Muscle layer of colon (tissue), 2 donors: ENCODE measurements at regions not wholly inside any gene's neighbourhood (a gene's known extent, or its start where the extent isn't known, plus 50 kb on each side); places are given as distances from the start of the nearest gene placed in this dataset.

Source experiments
- H3K27ac ChIP-seq: one replicate; pipeline ENCODE4 v1.7.0; 2013; ENCODE audit warnings: low read depth, mild to moderate bottlenecking, low read length, moderate library complexity
- H3K27me3 ChIP-seq, 2 donors: one replicate each; pipeline ENCODE4 v1.7.0; 2013; ENCODE audit warnings: low read length in 2 of 2, mild to moderate bottlenecking in 2 of 2; ENCODE audit not compliant: insufficient read depth in 2 of 2, control insufficient read depth in 1 of 2
- H3K36me3 ChIP-seq: one replicate; pipeline ENCODE4 v1.7.0; 2013; ENCODE audit warnings: mild to moderate bottlenecking, low read length; ENCODE audit not compliant: insufficient read depth
- H3K4me1 ChIP-seq: one replicate; pipeline ENCODE4 v1.7.0; 2013; ENCODE audit warnings: mild to moderate bottlenecking, low read length; ENCODE audit not compliant: insufficient read depth
- H3K4me3 ChIP-seq, 2 donors: one replicate each; pipeline ENCODE4 v1.7.0; 2013; ENCODE audit warnings: low read length in 2 of 2, low read depth in 1 of 2, mild to moderate bottlenecking in 1 of 2, moderate library complexity in 1 of 2
- H3K9ac ChIP-seq: one replicate; pipeline ENCODE4 v1.7.0; 2013; ENCODE audit warnings: low read length
- H3K9me3 ChIP-seq: one replicate; pipeline ENCODE4 v1.7.0; 2013; ENCODE audit warnings: mild to moderate bottlenecking, low read length
- donor health status: abdominal sarcoma.
- donor health status: Adenocarcinoma of cecum.

DNA sequence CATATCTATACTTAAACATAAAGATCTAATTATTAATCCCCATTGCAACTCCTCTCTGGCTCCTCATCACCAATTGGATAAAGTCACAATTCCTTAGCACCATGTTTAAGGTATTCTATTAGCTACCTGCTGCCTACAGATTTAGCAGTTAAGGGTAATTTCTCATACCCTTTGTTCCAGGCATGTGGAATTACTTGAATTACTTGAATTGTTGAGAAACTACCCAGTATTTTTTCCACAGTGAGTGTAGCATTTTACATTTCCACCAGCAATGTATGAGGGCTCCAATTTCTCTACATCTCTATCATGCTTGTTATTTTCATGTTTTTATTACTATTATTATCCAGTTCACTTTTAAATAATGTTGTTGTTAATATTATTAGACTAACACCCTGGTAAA lies 86.4 kb downstream of the P2RY1 start:
- Histone ChIP-seq H3K27me3 (no peaks in the 10 kb centered on the region), H3K9ac (no peak overlapping the region)

DNA sequence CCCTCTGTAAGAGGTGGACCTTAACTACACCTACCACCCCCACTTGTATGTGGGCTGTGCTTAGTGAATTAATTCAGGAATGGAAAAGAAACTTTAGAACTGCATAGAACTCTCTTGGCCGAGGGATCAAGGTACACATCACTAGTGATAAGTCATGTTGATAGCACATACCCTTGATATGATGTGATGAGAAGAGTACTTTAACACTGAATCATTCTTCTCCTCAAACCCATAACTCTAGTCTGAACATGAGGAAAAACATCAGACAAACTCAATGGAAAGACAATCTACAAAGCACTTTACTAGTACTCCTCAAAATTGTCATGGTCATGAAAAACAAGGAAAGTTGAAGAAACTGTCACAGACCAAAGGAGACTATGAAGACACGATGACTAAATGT lies 87.6 kb downstream of the P2RY1 start:
- Histone ChIP-seq H3K27me3 (no peaks in the 10 kb centered on the region), H3K36me3 (no peaks in the 10 kb centered on the region), H3K9ac (no peak overlapping the region), H3K9me3 (no peaks in the 10 kb centered on the region), H3K27ac (no peak overlapping the region), H3K4me1 (no peaks in the 10 kb centered on the region), H3K4me3 (no peak overlapping the region)

More for the DNA sequence above, 86.4 kb downstream of the P2RY1 start:
- Histone ChIP-seq H3K4me1 (no peaks in the 10 kb centered on the region), H3K9me3 (no peaks in the 10 kb centered on the region), H3K4me3 (no peak overlapping the region), H3K27ac (no peak overlapping the region), H3K36me3 (no peaks in the 10 kb centered on the region)

- Histone ChIP-seq H3K9ac (no peak overlapping the region), H3K9me3 (no peaks in the 10 kb centered on the region), H3K4me1 (no peaks in the 10 kb centered on the region), H3K36me3 (no peaks in the 10 kb centered on the region), H3K27me3 (no peaks in the 10 kb centered on the region), H3K4me3 (no peak overlapping the region), H3K27ac (no peak overlapping the region)
Observed at GRCh38 chr3:152927131-152927530, 92.2 kb downstream of the P2RY1 start.

- Histone ChIP-seq H3K27ac (no peak overlapping the region), H3K36me3 (no peaks in the 10 kb centered on the region), H3K9me3 (no peaks in the 10 kb centered on the region), H3K4me3 (no peak overlapping the region), H3K4me1 (no peaks in the 10 kb centered on the region), H3K27me3 (no peaks in the 10 kb centered on the region), H3K9ac (no peak overlapping the region)
Observed at GRCh38 chr3:152930516-152930915, 95.6 kb downstream of the P2RY1 start.

DNA sequence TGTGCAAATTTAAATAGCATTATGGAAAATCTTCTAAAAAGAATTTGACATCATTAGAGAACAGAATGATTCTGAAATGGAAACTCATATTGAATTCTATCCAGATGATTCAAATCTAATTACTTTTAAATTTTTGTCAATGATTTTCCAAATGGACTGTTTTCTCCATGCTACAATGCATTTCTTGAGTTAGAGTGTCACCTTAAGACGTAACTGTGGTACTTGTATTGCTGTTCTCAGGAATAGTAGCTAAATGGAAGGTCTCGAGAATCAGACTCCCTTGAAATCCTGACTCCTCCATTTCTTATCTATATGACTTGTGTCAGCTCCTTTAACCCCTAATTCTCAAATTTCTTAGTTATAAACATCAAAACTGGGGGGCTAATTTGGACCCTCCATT lies 102.3 kb downstream of the P2RY1 start:
- no peak overlapping the region for H3K4me3 ChIP-seq
- H3K27ac ChIP-seq: no peak overlapping the region
- H3K4me1 ChIP-seq: no peaks in the 10 kb centered on the region
- no peaks in the 10 kb centered on the region for H3K27me3 ChIP-seq
- H3K36me3 ChIP-seq: no peaks in the 10 kb centered on the region
- H3K9me3 ChIP-seq: no peaks in the 10 kb centered on the region
- no peak overlapping the region for H3K9ac ChIP-seq

DNA sequence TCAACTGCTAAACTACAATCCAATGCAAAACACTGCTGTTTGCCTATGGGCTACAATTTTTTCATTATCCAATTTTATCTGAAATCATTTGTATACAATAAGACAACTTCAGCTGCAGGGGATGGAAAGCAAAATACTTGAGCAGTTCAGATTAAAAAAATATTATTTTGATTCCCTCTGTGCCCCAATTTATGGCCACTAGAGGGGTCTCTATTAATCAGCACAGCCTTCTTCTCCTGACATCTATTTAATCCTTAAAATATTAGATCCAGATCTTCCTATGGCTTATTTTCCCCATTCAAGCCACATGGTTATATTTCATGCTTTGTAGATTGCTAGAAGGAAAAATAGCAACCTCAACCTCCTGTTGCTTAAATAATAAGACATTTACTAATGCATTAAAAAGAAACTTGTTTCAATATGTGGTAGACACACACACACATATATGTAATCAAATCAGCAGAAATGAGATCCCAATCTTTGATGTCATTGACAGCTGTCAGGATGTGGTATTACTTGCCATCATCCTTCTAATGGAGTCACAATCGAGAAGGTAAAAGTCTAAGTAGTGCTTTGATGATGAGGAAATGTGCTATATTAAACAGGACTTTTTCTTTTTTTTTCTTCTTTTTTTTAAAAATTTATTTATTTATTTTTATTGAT lies 104.2 kb downstream of the P2RY1 start:
- no peak overlapping the region for H3K4me3 ChIP-seq
- H3K9ac ChIP-seq: no peak overlapping the region
- no peak overlapping the region for H3K27ac ChIP-seq
- H3K4me1 ChIP-seq: no peaks in the 10 kb centered on the region
- no peaks in the 10 kb centered on the region for H3K9me3 ChIP-seq
- H3K36me3 ChIP-seq: no peaks in the 10 kb centered on the region
- H3K27me3 ChIP-seq: no peaks in the 10 kb centered on the region

DNA sequence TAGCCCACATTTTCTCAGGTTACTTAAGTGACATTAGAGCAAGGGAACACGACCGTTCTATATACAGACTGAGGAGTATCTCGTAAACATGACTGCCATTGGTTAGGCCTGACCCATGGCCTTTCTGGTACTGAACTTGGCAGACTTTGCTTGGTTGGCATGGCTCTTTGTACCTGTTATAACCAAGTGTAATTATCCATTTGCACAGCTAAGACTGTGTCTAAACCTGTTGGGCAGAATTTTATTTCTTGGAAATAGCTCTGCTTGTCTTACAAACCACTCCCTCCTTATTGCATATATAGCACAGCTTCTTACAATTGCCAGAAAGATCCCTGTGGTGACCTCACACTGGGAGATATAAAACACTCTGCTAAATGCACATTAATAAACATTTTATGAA lies 106.9 kb downstream of the P2RY1 start:
- Histone ChIP-seq H3K9ac (no peak overlapping the region), H3K9me3 (no peaks in the 10 kb centered on the region), H3K36me3 (no peaks in the 10 kb centered on the region), H3K4me3 (no peak overlapping the region), H3K4me1 (no peaks in the 10 kb centered on the region), H3K27me3 (no peaks in the 10 kb centered on the region), H3K27ac (no peak overlapping the region)

DNA sequence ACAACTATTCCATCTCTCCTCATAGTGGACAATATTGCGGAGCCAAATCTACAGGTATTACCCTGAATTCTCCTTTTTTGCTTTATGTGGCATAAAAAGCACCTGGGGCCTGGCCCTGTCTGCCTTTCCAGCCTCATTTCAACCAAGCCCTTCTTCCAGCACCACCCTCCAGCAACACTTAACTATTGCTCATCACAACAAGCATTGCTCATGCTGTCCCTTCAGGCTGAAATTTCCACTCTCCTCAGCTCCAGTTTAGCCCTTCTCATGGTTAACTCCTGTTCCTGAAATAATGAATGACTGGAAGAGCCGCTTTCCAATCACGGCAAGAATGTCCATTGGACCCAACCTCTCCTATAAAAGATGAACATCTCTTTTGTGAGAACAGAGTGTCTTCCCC lies 107.4 kb downstream of the P2RY1 start:
- no peaks in the 10 kb centered on the region for H3K4me1 ChIP-seq
- H3K9ac ChIP-seq: no peak overlapping the region
- H3K27me3 ChIP-seq: no peaks in the 10 kb centered on the region
- H3K36me3 ChIP-seq: no peaks in the 10 kb centered on the region
- H3K4me3 ChIP-seq: no peak overlapping the region
- no peaks in the 10 kb centered on the region for H3K9me3 ChIP-seq
- H3K27ac ChIP-seq: no peak overlapping the region

- Histone ChIP-seq H3K27me3 (no peaks in the 10 kb centered on the region), H3K9ac (no peak overlapping the region), H3K4me1 (no peaks in the 10 kb centered on the region), H3K9me3 (no peaks in the 10 kb centered on the region), H3K4me3 (no peak overlapping the region), H3K27ac (no peak overlapping the region), H3K36me3 (no peaks in the 10 kb centered on the region)
Observed at GRCh38 chr3:152943645-152944044, 108.7 kb downstream of the P2RY1 start.

DNA sequence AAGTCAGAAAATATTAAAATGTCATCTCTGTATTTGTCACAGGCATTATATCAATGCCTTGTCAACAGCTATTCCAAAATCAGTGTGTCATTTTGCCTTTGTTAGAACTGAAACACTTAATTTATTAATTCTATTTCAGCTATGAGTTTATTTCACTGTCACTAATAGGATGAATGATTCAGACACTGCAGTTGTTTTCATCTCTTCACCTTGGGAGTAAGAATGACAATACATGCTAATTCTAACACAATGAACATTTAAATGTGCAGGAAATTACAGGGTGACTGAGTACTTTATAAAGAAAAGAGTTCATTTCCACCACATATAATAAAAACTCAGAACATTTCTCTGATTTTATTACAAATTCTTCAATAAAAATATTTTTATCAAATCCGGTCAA lies 109.7 kb downstream of the P2RY1 start:
- no peaks in the 10 kb centered on the region for H3K4me1 ChIP-seq
- no peak overlapping the region for H3K4me3 ChIP-seq
- no peak overlapping the region for H3K27ac ChIP-seq
- H3K9me3 ChIP-seq: no peaks in the 10 kb centered on the region
- no peaks in the 10 kb centered on the region for H3K27me3 ChIP-seq
- H3K9ac ChIP-seq: no peak overlapping the region
- no peaks in the 10 kb centered on the region for H3K36me3 ChIP-seq

DNA sequence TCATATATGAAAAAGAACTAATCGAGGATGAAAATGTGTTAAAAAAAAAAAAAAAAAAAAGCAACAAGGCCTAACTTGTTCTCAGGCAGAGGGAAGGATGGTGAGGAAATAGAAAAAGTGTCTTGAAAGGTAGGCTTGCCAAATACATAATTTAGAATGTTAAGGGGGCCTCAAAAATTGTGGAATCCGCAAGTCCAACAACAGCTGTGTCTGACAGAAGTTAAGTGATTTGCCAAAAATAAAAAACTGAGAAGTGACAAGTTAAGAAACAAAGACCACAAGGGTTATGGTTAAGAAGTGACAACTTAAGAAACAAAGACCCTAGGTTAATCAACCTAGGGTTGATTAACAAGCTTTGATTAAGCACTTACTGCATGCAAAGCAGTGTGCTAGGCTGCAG lies 110.6 kb downstream of the P2RY1 start:
- H3K9me3 ChIP-seq: no peaks in the 10 kb centered on the region
- H3K4me1 ChIP-seq: no peaks in the 10 kb centered on the region
- H3K9ac ChIP-seq: no peak overlapping the region
- H3K4me3 ChIP-seq: no peak overlapping the region
- H3K27me3 ChIP-seq: no peaks in the 10 kb centered on the region
- H3K36me3 ChIP-seq: no peaks in the 10 kb centered on the region
- no peak overlapping the region for H3K27ac ChIP-seq

- Histone ChIP-seq H3K9ac (no peak overlapping the region), H3K27ac (no peak overlapping the region), H3K4me3 (no peak overlapping the region), H3K9me3 (no peaks in the 10 kb centered on the region), H3K27me3 (no peaks in the 10 kb centered on the region), H3K36me3 (no peaks in the 10 kb centered on the region), H3K4me1 (no peaks in the 10 kb centered on the region)
Observed at GRCh38 chr3:152957491-152957890, 122.6 kb downstream of the P2RY1 start.
